A673 (cell line): ENCODE measurements at regions not wholly inside any gene's neighbourhood (a gene's known extent, or its start where the extent isn't known, plus 50 kb on each side); places are given as distances from the start of the nearest gene placed in this dataset.

ENCODE experiments used
- BruUV-seq: library from RNA; stranded (reverse); fragments of 400-500 nt; replicated peaks from 2 replicates; lab custom pipeline; 2021; lab: Mats Ljungman, UMichigan
- CTCF ChIA-PET: fragments of 300-600 bp; sonication (Branson Sonifier 250); formaldehyde crosslinking; loops from one replicate; lab custom pipeline; 2022; ENCODE audit warnings: antibody characterized with exemption; lab: Charles Lee
- POLR2A ChIA-PET: fragments of 300-600 bp; sonication (Branson Sonifier 250); formaldehyde crosslinking; loops from one replicate; lab custom pipeline; 2022; ENCODE audit warnings: antibody characterized with exemption; ENCODE audit not compliant: low non-redundant PET; lab: Charles Lee
- DNase-seq: peaks from one replicate; pipeline ENCODE4 v3.0.0-alpha.2; 2015; ENCODE audit warnings: low spot score
- H3K27ac ChIP-seq: fragments of 200-600 bp; sonication (generic); 2 replicates; pipeline ENCODE4 v1.5.1; 2016; ENCODE audit warnings: mixed run types, low read depth, mild to moderate bottlenecking, mixed read lengths, antibody characterized with exemption, low read length; ENCODE audit not compliant: poor library complexity, severe bottlenecking
- H3K27me3 ChIP-seq: fragments of 200-600 bp; sonication (generic); replicated peaks from 2 replicates; pipeline ENCODE4 v1.6.1; 2017; ENCODE audit warnings: mixed run types, low read depth, mild to moderate bottlenecking, mixed read lengths, antibody characterized with exemption, low read length; ENCODE audit not compliant: insufficient read depth, poor library complexity
- H3K36me3 ChIP-seq: fragments of 200-600 bp; sonication (generic); 2 replicates; pipeline ENCODE4 v1.6.1; 2016; ENCODE audit warnings: mixed run types, mild to moderate bottlenecking, mixed read lengths, antibody characterized with exemption, low read length; ENCODE audit not compliant: insufficient read depth, poor library complexity, severe bottlenecking
- H3K4me1 ChIP-seq: fragments of 200-600 bp; sonication (generic); 2 replicates; pipeline ENCODE4 v1.6.1; 2017; ENCODE audit warnings: mixed run types, mild to moderate bottlenecking, mixed read lengths, antibody characterized with exemption, low read length; ENCODE audit not compliant: insufficient read depth, poor library complexity, severe bottlenecking
- H3K4me3 ChIP-seq: fragments of 200-600 bp; sonication (generic); 2 replicates; pipeline ENCODE4 v1.5.1; 2016; ENCODE audit warnings: low read depth, mixed run types, mild to moderate bottlenecking, mixed read lengths, low read length; ENCODE audit not compliant: poor library complexity, severe bottlenecking
- H3K9me3 ChIP-seq: fragments of 200-600 bp; sonication (generic); 2 replicates; pipeline ENCODE4 v1.6.1; 2016; ENCODE audit warnings: mixed run types, low read depth, mild to moderate bottlenecking, mixed read lengths, antibody characterized with exemption, low read length; ENCODE audit not compliant: poor library complexity, severe bottlenecking
- EZH2 ChIP-seq: fragments of 200-600 bp; sonication (generic); IDR thresholded peaks from 2 replicates; pipeline ENCODE4 v1.6.1; 2017; ENCODE audit warnings: borderline replicate concordance, low read depth, mild to moderate bottlenecking, mixed read lengths, antibody characterized with exemption, low read length; ENCODE audit not compliant: poor library complexity, severe bottlenecking
- intact Hi-C: fragments of 100-400 bp; cut with micrococcal nuclease; formaldehyde crosslinking; loops from one replicate; pipeline ENCODE4 v1.10.0; 2022; ENCODE audit not compliant: unreplicated experiment
- TF ChIP-seq, protein P1 (sequence below): fragments of 300-800, 200-600 bp; sonication (generic); conservative IDR thresholded peaks from 2 replicates; pipeline ENCODE4 v1.5.1; 2017; ENCODE audit warnings: low read depth, mild to moderate bottlenecking, antibody characterized with exemption, low read length, moderate library complexity, mixed read lengths

DNA sequence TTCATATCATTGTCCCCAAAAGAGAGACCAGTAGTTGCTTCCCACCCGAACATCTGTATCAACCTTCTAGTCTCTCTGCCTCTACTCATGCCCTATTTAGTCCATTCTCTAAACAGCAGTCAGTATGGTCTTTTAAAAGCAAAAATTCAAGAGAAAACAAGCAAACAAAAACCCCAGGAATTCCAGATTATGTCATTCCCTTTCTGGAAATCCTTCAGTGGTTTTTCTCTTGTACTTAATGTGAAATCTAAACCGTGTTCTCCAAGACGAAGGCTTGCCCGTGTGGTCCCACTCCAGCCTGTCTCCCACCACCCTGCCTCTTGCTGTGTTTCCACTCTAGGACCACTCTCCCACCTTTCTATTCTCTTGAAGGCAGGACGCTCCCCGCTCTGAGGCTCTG is 90.8 kb downstream of the TMEM30B start:
- no peak for DNase-seq
- ChIA-PET CTCF (no interaction called here), POLR2A (no interaction called here)
- Histone ChIP-seq H3K27ac (no peak overlapping the region), H3K4me1 (peaks cover 38% of the 10 kb centered on the region), H3K36me3 (no peaks in the 10 kb centered on the region), H3K27me3 (no peaks in the 10 kb centered on the region), H3K4me3 (no peak overlapping the region), H3K9me3 (no peaks in the 10 kb centered on the region)
- intact Hi-C loops: no loop called here
- no TSS peak for BruUV-seq
- TF ChIP-seq, protein P1, sequence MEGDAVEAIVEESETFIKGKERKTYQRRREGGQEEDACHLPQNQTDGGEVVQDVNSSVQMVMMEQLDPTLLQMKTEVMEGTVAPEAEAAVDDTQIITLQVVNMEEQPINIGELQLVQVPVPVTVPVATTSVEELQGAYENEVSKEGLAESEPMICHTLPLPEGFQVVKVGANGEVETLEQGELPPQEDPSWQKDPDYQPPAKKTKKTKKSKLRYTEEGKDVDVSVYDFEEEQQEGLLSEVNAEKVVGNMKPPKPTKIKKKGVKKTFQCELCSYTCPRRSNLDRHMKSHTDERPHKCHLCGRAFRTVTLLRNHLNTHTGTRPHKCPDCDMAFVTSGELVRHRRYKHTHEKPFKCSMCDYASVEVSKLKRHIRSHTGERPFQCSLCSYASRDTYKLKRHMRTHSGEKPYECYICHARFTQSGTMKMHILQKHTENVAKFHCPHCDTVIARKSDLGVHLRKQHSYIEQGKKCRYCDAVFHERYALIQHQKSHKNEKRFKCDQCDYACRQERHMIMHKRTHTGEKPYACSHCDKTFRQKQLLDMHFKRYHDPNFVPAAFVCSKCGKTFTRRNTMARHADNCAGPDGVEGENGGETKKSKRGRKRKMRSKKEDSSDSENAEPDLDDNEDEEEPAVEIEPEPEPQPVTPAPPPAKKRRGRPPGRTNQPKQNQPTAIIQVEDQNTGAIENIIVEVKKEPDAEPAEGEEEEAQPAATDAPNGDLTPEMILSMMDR: no peak
- no peak for TF ChIP-seq EZH2

DNA sequence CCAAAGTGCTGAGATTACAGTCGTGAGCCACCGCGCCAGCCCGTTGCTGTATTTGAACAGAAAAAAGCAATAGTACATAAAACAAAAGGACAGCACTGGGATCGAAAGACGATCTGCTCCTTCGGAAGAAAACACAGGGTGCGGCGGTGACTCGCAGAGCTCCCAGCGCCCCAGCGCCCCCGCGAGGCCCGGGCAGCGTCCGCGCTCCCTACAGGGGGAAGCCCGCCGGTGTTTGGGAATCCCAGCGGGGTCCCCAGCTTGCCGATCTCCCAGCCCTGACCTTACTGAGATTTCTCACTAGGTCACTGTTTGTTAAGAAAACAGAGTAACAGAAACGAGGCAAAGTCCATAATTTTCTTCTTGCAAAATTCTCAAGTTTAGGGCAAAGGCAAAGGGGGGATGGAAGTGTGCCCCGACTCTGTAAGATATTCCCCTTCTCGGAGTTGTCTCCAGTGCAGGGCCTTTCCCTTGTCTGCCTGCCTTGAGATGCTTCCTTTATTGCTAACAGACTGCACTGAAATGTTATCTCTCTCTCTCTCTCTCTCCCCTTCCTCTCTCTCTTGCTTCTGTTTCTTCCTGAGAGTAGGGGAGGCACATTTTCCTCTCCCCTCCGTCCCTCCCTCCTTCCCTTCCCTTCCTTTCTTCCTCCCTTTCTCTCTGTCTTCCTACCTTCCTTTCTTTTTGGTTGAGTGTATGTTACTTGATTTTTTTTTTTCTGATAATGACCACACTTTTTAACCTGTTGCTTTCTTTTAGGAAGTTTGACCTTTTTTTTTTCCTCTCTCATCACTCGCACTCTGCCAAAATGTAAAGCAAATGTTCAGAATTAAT is 91.9 kb downstream of the TMEM30B start:
- peak overlapping the region; percentile 8 for H3K4me3 ChIP-seq
- no TSS peak for BruUV-seq
- intact Hi-C loops: no loop called here

DNA sequence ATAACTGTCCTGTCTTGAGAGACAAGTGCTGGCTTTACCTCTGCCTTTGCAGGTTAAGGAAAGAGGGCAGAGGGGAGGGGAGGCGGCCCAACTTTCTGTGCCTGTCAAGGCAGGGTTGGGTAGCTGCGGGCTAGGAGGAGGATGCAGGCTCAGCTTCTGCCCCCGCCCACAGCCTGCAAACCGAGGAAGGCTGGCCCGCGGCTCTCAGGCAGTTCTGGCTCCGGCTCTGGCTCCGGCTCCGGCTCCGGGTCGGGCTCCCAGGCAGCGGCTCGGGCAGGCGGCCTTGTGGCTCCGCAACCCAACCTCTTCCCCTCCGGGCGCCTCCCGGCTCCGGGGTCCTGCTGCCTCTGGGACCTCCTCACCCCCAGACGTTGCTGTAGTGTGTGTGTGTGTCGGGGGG is 92.9 kb downstream of the TMEM30B start:
- no peak for TF ChIP-seq EZH2
- TF ChIP-seq, protein P1: no peak
- ChIA-PET CTCF (no interaction called here), POLR2A (no interaction called here)
- peaks cover 51% of the 10 kb centered on the region for H3K4me1 ChIP-seq
- H3K36me3 ChIP-seq: no peaks in the 10 kb centered on the region
- no peak overlapping the region for H3K27ac ChIP-seq
- H3K27me3 ChIP-seq: no peaks in the 10 kb centered on the region
- H3K9me3 ChIP-seq: no peaks in the 10 kb centered on the region
- no TSS peak for BruUV-seq
- intact Hi-C loops: no loop called here
- H3K4me3 ChIP-seq: no peak overlapping the region
- DNase-seq: no peak

More for the DNA sequence above, 91.9 kb downstream of the TMEM30B start:
- DNase-seq: peak; percentile 70
- no peaks in the 10 kb centered on the region for H3K27me3 ChIP-seq
- no peaks in the 10 kb centered on the region for H3K36me3 ChIP-seq
- TF ChIP-seq, protein P1: peak; percentile 61
- TF ChIP-seq EZH2: no peak
- no peaks in the 10 kb centered on the region for H3K9me3 ChIP-seq
- H3K27ac ChIP-seq: peak overlapping the region; percentile 48
- ChIA-PET CTCF (no interaction called here), POLR2A (no interaction called here)
- H3K4me1 ChIP-seq: peaks cover 50% of the 10 kb centered on the region
